ENCODE measurements at regions not wholly inside any gene's neighbourhood (a gene's known extent, or its start where the extent isn't known, plus 50 kb on each side); places are given as distances from the start of the nearest gene placed in this dataset.
"Not testable (repeated sequence)": the region's sequence is repeated elsewhere in the genome, so short reads cannot be mapped to it uniquely, and the experiment has no call there.

DNA sequence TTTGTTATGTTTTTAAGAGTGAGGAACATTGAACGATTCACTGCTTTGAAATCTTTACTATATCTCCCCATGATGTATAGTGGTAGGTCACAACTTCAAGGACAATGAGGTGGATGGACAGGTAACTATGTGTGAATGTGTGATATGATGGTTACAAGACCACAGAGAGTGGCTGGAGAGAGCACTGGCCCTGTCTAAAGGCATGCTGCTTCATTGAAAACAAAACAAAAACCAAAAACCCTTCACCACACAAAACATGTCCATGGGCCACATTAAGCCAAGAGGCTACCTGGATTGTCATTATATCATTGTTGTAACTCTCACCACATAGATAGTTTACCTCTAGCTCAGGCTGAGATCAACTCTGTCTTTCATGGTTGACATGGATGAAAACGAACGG is 180.6 kb upstream of the TENT5A start:
- H3K36me3 ChIP-seq (ENCODE audit: insufficient read depth, low read length), result no peaks in the 10 kb centered on the region
- no peaks in the 10 kb centered on the region for H4K20me1 ChIP-seq (ENCODE audit: insufficient read depth, low read length)
- H3K27ac ChIP-seq (ENCODE audit: low read length), result no peak overlapping the region
- ATAC-seq (ENCODE audit: insufficient read depth, low read depth) (no peak), DNase-seq (no peak)
- H3K4me2 ChIP-seq (ENCODE audit: insufficient read depth, low read length), result no peak overlapping the region
- no peak overlapping the region for H3K9ac ChIP-seq (ENCODE audit: low read depth, low read length)
- no peak overlapping the region for H3K4me3 ChIP-seq (ENCODE audit: low read depth in 1 of 2, low read length in 2 of 2)
- TF ChIP-seq EZH2 (IDR thresholded peaks at IDR 0.05; ENCODE audit: borderline replicate concordance, low read depth, low read length, severe bottlenecking), result no peak
- TF ChIP-seq, protein P1, sequence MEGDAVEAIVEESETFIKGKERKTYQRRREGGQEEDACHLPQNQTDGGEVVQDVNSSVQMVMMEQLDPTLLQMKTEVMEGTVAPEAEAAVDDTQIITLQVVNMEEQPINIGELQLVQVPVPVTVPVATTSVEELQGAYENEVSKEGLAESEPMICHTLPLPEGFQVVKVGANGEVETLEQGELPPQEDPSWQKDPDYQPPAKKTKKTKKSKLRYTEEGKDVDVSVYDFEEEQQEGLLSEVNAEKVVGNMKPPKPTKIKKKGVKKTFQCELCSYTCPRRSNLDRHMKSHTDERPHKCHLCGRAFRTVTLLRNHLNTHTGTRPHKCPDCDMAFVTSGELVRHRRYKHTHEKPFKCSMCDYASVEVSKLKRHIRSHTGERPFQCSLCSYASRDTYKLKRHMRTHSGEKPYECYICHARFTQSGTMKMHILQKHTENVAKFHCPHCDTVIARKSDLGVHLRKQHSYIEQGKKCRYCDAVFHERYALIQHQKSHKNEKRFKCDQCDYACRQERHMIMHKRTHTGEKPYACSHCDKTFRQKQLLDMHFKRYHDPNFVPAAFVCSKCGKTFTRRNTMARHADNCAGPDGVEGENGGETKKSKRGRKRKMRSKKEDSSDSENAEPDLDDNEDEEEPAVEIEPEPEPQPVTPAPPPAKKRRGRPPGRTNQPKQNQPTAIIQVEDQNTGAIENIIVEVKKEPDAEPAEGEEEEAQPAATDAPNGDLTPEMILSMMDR (IDR thresholded peaks at IDR 0.05; ENCODE audit: borderline replicate concordance, extremely low read depth, low read length, poor library complexity, severe bottlenecking), result no peak
- no peaks in the 10 kb centered on the region for H3K27me3 ChIP-seq (ENCODE audit: insufficient read depth, low read length, poor library complexity)
- H3K4me1 ChIP-seq (ENCODE audit: insufficient read depth, low read length), result no peaks in the 10 kb centered on the region
- no peaks in the 10 kb centered on the region for H3K79me2 ChIP-seq (ENCODE audit: insufficient read depth, low read length)
- no peak overlapping the region for H2AFZ ChIP-seq (ENCODE audit: low read depth, low read length)
- H3K9me3 ChIP-seq (ENCODE audit: insufficient read depth, low read length, severe bottlenecking), result no peaks in the 10 kb centered on the region

DNA sequence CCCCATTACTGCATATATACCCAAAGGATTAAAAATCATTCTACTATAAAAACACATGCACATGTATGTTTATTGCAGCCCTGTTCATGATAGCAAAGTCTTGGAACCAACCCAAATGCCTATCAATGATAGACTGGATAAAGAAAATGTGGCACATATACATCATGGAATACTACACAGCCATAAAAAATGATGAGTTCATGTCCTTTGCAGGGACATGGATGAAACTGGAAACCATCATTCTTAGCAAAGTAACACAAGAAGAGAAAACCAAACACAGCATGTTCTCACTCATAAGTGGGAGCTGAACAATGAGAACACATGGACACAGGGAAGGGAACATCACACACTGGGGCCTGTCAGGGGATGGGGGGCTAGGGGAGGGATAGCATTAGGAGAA is 180.0 kb upstream of the TENT5A start:
- H3K79me2 ChIP-seq (ENCODE audit: insufficient read depth, low read length); ATAC-seq (ENCODE audit: insufficient read depth, low read depth); H3K9me3 ChIP-seq (ENCODE audit: insufficient read depth, low read length, severe bottlenecking): not testable (repeated sequence)

DNA sequence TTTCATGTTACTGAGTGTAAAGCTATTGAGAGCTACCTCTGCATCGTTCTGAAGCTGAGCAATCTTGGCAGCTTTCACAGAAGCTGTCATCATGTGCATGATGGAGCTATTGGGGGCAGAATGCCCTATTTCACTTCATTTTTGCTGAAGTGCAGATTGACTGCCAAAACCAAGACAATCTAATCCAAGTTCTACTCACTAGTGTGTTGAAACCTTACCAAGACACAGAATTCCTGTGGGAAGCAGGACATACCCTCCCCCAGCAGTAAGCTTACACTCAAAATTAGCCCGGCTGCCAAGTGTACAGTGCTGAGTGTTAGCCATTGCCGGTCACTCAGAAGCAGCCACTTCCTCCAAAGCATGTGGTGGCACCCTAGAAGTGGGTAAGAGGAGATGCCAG is 177.3 kb upstream of the TENT5A start:
- no peaks in the 10 kb centered on the region for H3K79me2 ChIP-seq (ENCODE audit: insufficient read depth, low read length)
- H3K4me3 ChIP-seq (ENCODE audit: low read depth in 1 of 2, low read length in 2 of 2), result no peak overlapping the region
- no peak overlapping the region for H3K9ac ChIP-seq (ENCODE audit: low read depth, low read length)
- no peaks in the 10 kb centered on the region for H3K27me3 ChIP-seq (ENCODE audit: insufficient read depth, low read length, poor library complexity)
- ATAC-seq (ENCODE audit: insufficient read depth, low read depth), result no peak
- H3K36me3 ChIP-seq (ENCODE audit: insufficient read depth, low read length), result no peaks in the 10 kb centered on the region
- H2AFZ ChIP-seq (ENCODE audit: low read depth, low read length), result no peak overlapping the region
- H3K9me3 ChIP-seq (ENCODE audit: insufficient read depth, low read length, severe bottlenecking), result no peaks in the 10 kb centered on the region
- H4K20me1 ChIP-seq (ENCODE audit: insufficient read depth, low read length), result no peaks in the 10 kb centered on the region
- TF ChIP-seq, protein P1 (IDR thresholded peaks at IDR 0.05; ENCODE audit: borderline replicate concordance, extremely low read depth, low read length, poor library complexity, severe bottlenecking), result no peak
- TF ChIP-seq EZH2 (IDR thresholded peaks at IDR 0.05; ENCODE audit: borderline replicate concordance, low read depth, low read length, severe bottlenecking), result no peak
- H3K27ac ChIP-seq (ENCODE audit: low read length), result no peak overlapping the region
- no peaks in the 10 kb centered on the region for H3K4me1 ChIP-seq (ENCODE audit: insufficient read depth, low read length)
- DNase-seq, result no peak
- no peak overlapping the region for H3K4me2 ChIP-seq (ENCODE audit: insufficient read depth, low read length)

More for the DNA sequence above, 180.0 kb upstream of the TENT5A start:
- H3K36me3 ChIP-seq (ENCODE audit: insufficient read depth, low read length); H3K4me1 ChIP-seq (ENCODE audit: insufficient read depth, low read length); H2AFZ ChIP-seq (ENCODE audit: low read depth, low read length); DNase-seq; H3K9ac ChIP-seq (ENCODE audit: low read depth, low read length); H3K4me3 ChIP-seq (ENCODE audit: low read depth in 1 of 2, low read length in 2 of 2); H3K27me3 ChIP-seq (ENCODE audit: insufficient read depth, low read length, poor library complexity); H3K27ac ChIP-seq (ENCODE audit: low read length); H4K20me1 ChIP-seq (ENCODE audit: insufficient read depth, low read length); H3K4me2 ChIP-seq (ENCODE audit: insufficient read depth, low read length): not testable (repeated sequence)

DNA sequence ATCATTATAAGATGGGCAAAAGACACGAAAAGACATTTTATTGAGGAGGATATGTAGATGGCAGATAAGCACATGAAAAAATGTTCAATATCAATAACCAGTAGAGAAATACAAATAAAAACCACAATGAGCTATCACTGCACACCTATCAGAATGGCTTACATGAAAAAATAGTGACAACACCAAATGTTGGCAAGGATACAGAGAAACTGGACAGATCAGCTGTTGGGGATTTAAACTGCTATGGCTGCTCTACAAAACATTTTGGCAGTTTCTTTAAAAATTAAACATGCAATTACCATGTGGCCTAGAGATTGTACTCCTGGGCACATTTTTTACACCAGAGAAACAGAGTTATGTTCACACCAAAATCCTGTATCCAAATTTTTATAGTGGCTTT is 172.7 kb upstream of the TENT5A start:
- DNase-seq (no peak), ATAC-seq (ENCODE audit: insufficient read depth, low read depth) (no peak)
- Histone ChIP-seq H3K27ac (ENCODE audit: low read length) (no peak overlapping the region), H3K79me2 (ENCODE audit: insufficient read depth, low read length) (no peaks in the 10 kb centered on the region), H3K4me3 (ENCODE audit: low read depth in 1 of 2, low read length in 2 of 2) (no peak overlapping the region), H3K9ac (ENCODE audit: low read depth, low read length) (no peak overlapping the region), H3K4me1 (ENCODE audit: insufficient read depth, low read length) (no peaks in the 10 kb centered on the region), H3K4me2 (ENCODE audit: insufficient read depth, low read length) (no peak overlapping the region), H3K27me3 (ENCODE audit: insufficient read depth, low read length, poor library complexity) (no peaks in the 10 kb centered on the region), H3K9me3 (ENCODE audit: insufficient read depth, low read length, severe bottlenecking) (no peaks in the 10 kb centered on the region), H3K36me3 (ENCODE audit: insufficient read depth, low read length) (no peaks in the 10 kb centered on the region), H2AFZ (ENCODE audit: low read depth, low read length) (no peak overlapping the region), H4K20me1 (ENCODE audit: insufficient read depth, low read length) (no peaks in the 10 kb centered on the region)
- no peak for TF ChIP-seq EZH2 (IDR thresholded peaks at IDR 0.05; ENCODE audit: borderline replicate concordance, low read depth, low read length, severe bottlenecking)
- TF ChIP-seq, protein P1 (IDR thresholded peaks at IDR 0.05; ENCODE audit: borderline replicate concordance, extremely low read depth, low read length, poor library complexity, severe bottlenecking), result no peak

Data from DND-41 (cell line).